ENCODE measurements at regions not wholly inside any gene's neighbourhood (a gene's known extent, or its start where the extent isn't known, plus 50 kb on each side); places are given as distances from the start of the nearest gene placed in this dataset.

- DNase-seq (ENCODE audit: low read depth in 1 of 2, low spot score in 1 of 2), result no peak
These were observed 92.7 kb upstream of the AKR1E2 start for GRCh38 chr10:4733150-4733842.

- DNase-seq (ENCODE audit: low read depth in 1 of 2, low spot score in 1 of 2), result no peak
These were observed 95.0 kb upstream of the AKR1E2 start for GRCh38 chr10:4730998-4731397.

GRCh38 chr10:4725917-4726606 lies 99.9 kb upstream of the AKR1E2 start:
- no peak for DNase-seq (ENCODE audit: low read depth in 1 of 2, low spot score in 1 of 2)

- no peak for DNase-seq (ENCODE audit: low read depth in 1 of 2, low spot score in 1 of 2)
These were observed 102.1 kb upstream of the AKR1E2 start for GRCh38 chr10:4723860-4724259.

- DNase-seq (ENCODE audit: low read depth in 1 of 2, low spot score in 1 of 2), result no peak
These were observed 103.8 kb upstream of the AKR1E2 start for GRCh38 chr10:4721999-4722753.

GRCh38 chr10:4720463-4720862 lies 105.5 kb upstream of the AKR1E2 start:
- no peak for DNase-seq (ENCODE audit: low read depth in 1 of 2, low spot score in 1 of 2)

- DNase-seq (ENCODE audit: low read depth in 1 of 2, low spot score in 1 of 2), result no peak
These were observed 106.3 kb upstream of the AKR1E2 start for GRCh38 chr10:4719671-4720070.

- DNase-seq (ENCODE audit: low read depth in 1 of 2, low spot score in 1 of 2), result no peak
These were observed 107.0 kb upstream of the AKR1E2 start for GRCh38 chr10:4719036-4719435.

- no peak for DNase-seq (ENCODE audit: low read depth in 1 of 2, low spot score in 1 of 2)
These were observed 107.5 kb upstream of the AKR1E2 start for GRCh38 chr10:4718544-4718943.

- no peak for DNase-seq (ENCODE audit: low read depth in 1 of 2, low spot score in 1 of 2)
These were observed 108.3 kb upstream of the AKR1E2 start for GRCh38 chr10:4717670-4718069.

- DNase-seq (ENCODE audit: low read depth in 1 of 2, low spot score in 1 of 2), result no peak
These were observed 115.1 kb upstream of the AKR1E2 start for GRCh38 chr10:4710858-4711257.

GRCh38 chr10:4708123-4708759 lies 117.8 kb upstream of the AKR1E2 start:
- DNase-seq (ENCODE audit: low read depth in 1 of 2, low spot score in 1 of 2), result no peak

GRCh38 chr10:4707221-4707620 lies 118.8 kb upstream of the AKR1E2 start:
- DNase-seq (ENCODE audit: low read depth in 1 of 2, low spot score in 1 of 2), result no peak

- DNase-seq (ENCODE audit: low read depth in 1 of 2, low spot score in 1 of 2), result no peak
These were observed 121.9 kb upstream of the AKR1E2 start for GRCh38 chr10:4704034-4704545.

- no peak for DNase-seq (ENCODE audit: low read depth in 1 of 2, low spot score in 1 of 2)
These were observed 125.0 kb upstream of the AKR1E2 start for GRCh38 chr10:4701016-4701415.

GRCh38 chr10:4699950-4700730 lies 125.9 kb upstream of the AKR1E2 start:
- no peak for DNase-seq (ENCODE audit: low read depth in 1 of 2, low spot score in 1 of 2)

- DNase-seq (ENCODE audit: low read depth in 1 of 2, low spot score in 1 of 2), result no peak
These were observed 127.9 kb upstream of the AKR1E2 start for GRCh38 chr10:4698075-4698474.

GRCh38 chr10:4696186-4696585 lies 129.8 kb upstream of the AKR1E2 start:
- no peak for DNase-seq (ENCODE audit: low read depth in 1 of 2, low spot score in 1 of 2)

- DNase-seq (ENCODE audit: low read depth in 1 of 2, low spot score in 1 of 2), result no peak
These were observed 132.0 kb upstream of the AKR1E2 start for GRCh38 chr10:4693967-4694366.

GRCh38 chr10:4692206-4692605 lies 133.8 kb upstream of the AKR1E2 start:
- DNase-seq (ENCODE audit: low read depth in 1 of 2, low spot score in 1 of 2), result no peak

- no peak for DNase-seq (ENCODE audit: low read depth in 1 of 2, low spot score in 1 of 2)
These were observed 134.2 kb upstream of the AKR1E2 start for GRCh38 chr10:4691776-4692175.

All from activated T-helper 1 cell treated with anti-CD3 and anti-CD28 coated beads, Interleukin-2, amount 50 U/mL, for 16 hours (primary cell).